H1 (cell line): ENCODE measurements at regions not wholly inside any gene's neighbourhood (a gene's known extent, or its start where the extent isn't known, plus 50 kb on each side); places are given as distances from the start of the nearest gene placed in this dataset.

Source experiments
- CTCF ChIA-PET: fragments of 300-600 bp; sonication (Branson Sonifier 250); formaldehyde crosslinking; loops from one replicate; lab custom pipeline; 2021; ENCODE audit not compliant: partially characterized antibody; lab: Charles Lee
- POLR2A ChIA-PET: fragments of 300-600 bp; sonication (Branson Sonifier 250); formaldehyde crosslinking; loops from one replicate; lab custom pipeline; 2021; ENCODE audit warnings: inconsistent platforms; ENCODE audit not compliant: partially characterized antibody; lab: Charles Lee
- DNase-seq, 2 experiments: peaks; one replicate each; pipeline versions ENCODE4 v3.0.0 to v3.0.0-alpha.2; 2010 to 2022; ENCODE audit warnings: low spot score in 2 of 2, low read depth in 1 of 2, mixed read lengths in 1 of 2
- FAIRE-seq: peaks from 2 replicates; lab custom pipeline; 2011; peaks lifted over from hg19 to GRCh38; lab: Jason Lieb, UNC
- H2AFZ ChIP-seq: 2 replicates; pipeline ENCODE4 v1.8.1; 2012; ENCODE audit warnings: low read length, inconsistent platforms
- H2AK5ac ChIP-seq: 2 replicates; pipeline ENCODE4 v1.6.1; 2013; ENCODE audit warnings: low read depth, low read length
- H2BK120ac ChIP-seq: replicated peaks from 2 replicates; pipeline ENCODE3; 2013; ENCODE audit warnings: low read depth, low read length, inconsistent platforms
- H2BK12ac ChIP-seq: 2 replicates; pipeline ENCODE4 v1.6.1; 2013; ENCODE audit warnings: low read depth, low read length
- H2BK15ac ChIP-seq: 2 replicates; pipeline ENCODE4 v1.6.1; 2013; ENCODE audit warnings: low read length
- H2BK20ac ChIP-seq: 2 replicates; pipeline ENCODE4 v1.6.1; 2013; ENCODE audit warnings: low read length
- H2BK5ac ChIP-seq: 2 replicates; pipeline ENCODE4 v1.6.1; 2013; ENCODE audit warnings: low read depth, low read length
- H3K14ac ChIP-seq: 2 replicates; pipeline ENCODE4 v1.6.1; 2013; ENCODE audit warnings: inconsistent platforms; ENCODE audit not compliant: insufficient read length
- H3K18ac ChIP-seq: 2 replicates; pipeline ENCODE4 v1.6.1; 2013; ENCODE audit warnings: low read length; ENCODE audit errors: extremely low read depth
- H3K23ac ChIP-seq: 2 replicates; pipeline ENCODE4 v1.6.1; 2013; ENCODE audit warnings: inconsistent platforms; ENCODE audit not compliant: insufficient read length
- H3K23me2 ChIP-seq: 2 replicates; pipeline ENCODE4 v1.6.1; 2013; ENCODE audit warnings: low read depth, low read length
- H3K27ac ChIP-seq: 2 replicates; pipeline ENCODE4 v1.6.1; 2011; ENCODE audit warnings: low read depth, low read length, inconsistent platforms
- H3K27me3 ChIP-seq, 4 experiments: replicated peaks in 1 of 4; 1 replicate in 1 of 4; 2 replicates in 3 of 4; pipeline versions ENCODE4 v1.6.1 to v1.8.1; 2011 to 2013; ENCODE audit warnings: low read length in 3 of 4, mild to moderate bottlenecking in 3 of 4, inconsistent platforms in 2 of 4, mixed read lengths in 2 of 4, moderate library complexity in 1 of 4; ENCODE audit not compliant: control insufficient read depth in 3 of 4, insufficient read depth in 3 of 4; ENCODE audit errors: extremely low read depth in 1 of 4
- H3K36me3 ChIP-seq, 4 experiments: 2 replicates each; pipeline versions ENCODE4 v1.6.1 to v1.8.1; 2011 to 2013; ENCODE audit warnings: mild to moderate bottlenecking in 4 of 4, low read length in 3 of 4, moderate library complexity in 2 of 4, control low read depth in 1 of 4, inconsistent platforms in 1 of 4; ENCODE audit not compliant: insufficient read depth in 4 of 4, control insufficient read depth in 2 of 4
- H3K4ac ChIP-seq: replicated peaks from 2 replicates; pipeline ENCODE3; 2013; ENCODE audit warnings: low read length, low read depth, mixed read lengths, inconsistent platforms; ENCODE audit not compliant: insufficient read length
- H3K4me1 ChIP-seq, 4 experiments: replicated peaks in 1 of 4; 1 replicate in 1 of 4; 2 replicates in 3 of 4; pipeline versions ENCODE4 v1.6.1 to v1.8.1; 2011 to 2013; ENCODE audit warnings: low read length in 3 of 4, inconsistent platforms in 2 of 4, mixed read lengths in 1 of 4; ENCODE audit not compliant: insufficient read depth in 4 of 4, control insufficient read depth in 3 of 4
- H3K4me2 ChIP-seq, 2 experiments: 2 replicates each; pipeline versions ENCODE4 v1.6.1 to v1.8.1; 2011 to 2013; ENCODE audit warnings: low read depth in 2 of 2, low read length in 2 of 2, control low read depth in 1 of 2, inconsistent platforms in 1 of 2, mild to moderate bottlenecking in 1 of 2; ENCODE audit not compliant: insufficient read depth in 1 of 2
- H3K4me3 ChIP-seq, 4 experiments: fragments of 200-600, 300-600 bp in 1 of 4; sonication (generic), shearing (Covaris generic), sonication (Bioruptor Twin) in 1 of 4; 2 replicates each; pipeline versions ENCODE4 v1.5.1 to v1.8.1; 2011 to 2016; ENCODE audit warnings: low read length in 4 of 4, low read depth in 3 of 4, control low read depth in 2 of 4, inconsistent platforms in 2 of 4, mild to moderate bottlenecking in 2 of 4, mixed read lengths in 1 of 4, moderate library complexity in 1 of 4; ENCODE audit not compliant: insufficient read depth in 2 of 4; ENCODE audit errors: extremely low read depth in 1 of 4
- H3K56ac ChIP-seq: replicated peaks from 2 replicates; pipeline ENCODE3; 2013; ENCODE audit warnings: low read depth, mild to moderate bottlenecking, mixed read lengths, low read length, inconsistent platforms; ENCODE audit not compliant: insufficient read length
- H3K79me1 ChIP-seq: 2 replicates; pipeline ENCODE4 v1.6.1; 2013; ENCODE audit warnings: low read depth, low read length, control low read depth
- H3K79me2 ChIP-seq, 2 experiments: 2 replicates each; pipeline versions ENCODE4 v1.6.1 to v1.8.1; 2012 to 2013; ENCODE audit warnings: low read length in 2 of 2, mild to moderate bottlenecking in 2 of 2, inconsistent platforms in 1 of 2; ENCODE audit not compliant: insufficient read depth in 2 of 2, control insufficient read depth in 1 of 2
- H3K9ac ChIP-seq, 4 experiments: replicated peaks in 1 of 4; 1 replicate in 1 of 4; 2 replicates in 3 of 4; pipeline versions ENCODE4 v1.6.1 to v1.8.1; 2011 to 2013; ENCODE audit warnings: low read depth in 3 of 4, low read length in 3 of 4, control low read depth in 2 of 4, mild to moderate bottlenecking in 2 of 4, moderate library complexity in 2 of 4, inconsistent platforms in 1 of 4; ENCODE audit errors: extremely low read depth in 1 of 4
- H3K9me3 ChIP-seq, 2 experiments: 2 replicates each; pipeline versions ENCODE4 v1.6.1 to v1.8.1; 2012 to 2013; ENCODE audit warnings: mild to moderate bottlenecking in 2 of 2, moderate library complexity in 2 of 2, control low read depth in 1 of 2, inconsistent platforms in 1 of 2, low read depth in 1 of 2, low read length in 1 of 2, mixed read lengths in 1 of 2; ENCODE audit not compliant: insufficient read depth in 2 of 2
- H4K20me1 ChIP-seq, 2 experiments: replicated peaks in 1 of 2; 2 replicates each; pipeline versions ENCODE3 to v1.8.1; 2011 to 2013; ENCODE audit warnings: inconsistent platforms in 2 of 2, low read length in 2 of 2, mild to moderate bottlenecking in 1 of 2; ENCODE audit not compliant: insufficient read depth in 2 of 2, control insufficient read depth in 1 of 2
- H4K5ac ChIP-seq: 2 replicates; pipeline ENCODE4 v1.6.1; 2013; ENCODE audit warnings: low read length, low read depth, mixed read lengths, inconsistent platforms; ENCODE audit not compliant: insufficient read length
- H4K8ac ChIP-seq: 2 replicates; pipeline ENCODE4 v1.8.0; 2013; ENCODE audit warnings: mild to moderate bottlenecking, moderate library complexity, low read length, inconsistent platforms; ENCODE audit not compliant: insufficient read depth; ENCODE audit errors: extremely low read depth
- H4K91ac ChIP-seq: replicated peaks from 2 replicates; pipeline ENCODE3; 2013; ENCODE audit warnings: low read length, mixed read lengths, inconsistent platforms; ENCODE audit not compliant: insufficient read length
- ATF2 ChIP-seq: IDR thresholded peaks from 2 replicates; pipeline ENCODE4 v1.6.1; 2012; ENCODE audit warnings: low read length, inconsistent platforms
- CEBPB ChIP-seq: IDR thresholded peaks from 2 replicates; pipeline ENCODE4 v1.6.1; 2012; ENCODE audit warnings: low read depth, low read length
- EGR1 ChIP-seq: IDR thresholded peaks from 2 replicates; pipeline ENCODE4 v1.6.1; 2011; ENCODE audit warnings: low read depth, low read length, borderline replicate concordance
- FOSL1 ChIP-seq: IDR thresholded peaks from 2 replicates; pipeline ENCODE4 v1.6.1; 2011; ENCODE audit warnings: mild to moderate bottlenecking, low read depth, low read length, moderate library complexity; ENCODE audit not compliant: insufficient read depth
- HDAC6 ChIP-seq: IDR thresholded peaks from one replicate; pipeline ENCODE4 v1.7.1; 2012; ENCODE audit warnings: low read depth, mild to moderate bottlenecking, inconsistent platforms, low read length, moderate library complexity
- KDM4A ChIP-seq: IDR thresholded peaks from one replicate; pipeline ENCODE4 v1.7.1; 2012; ENCODE audit warnings: low read depth, mild to moderate bottlenecking, moderate library complexity, low read length, inconsistent platforms; ENCODE audit not compliant: severe bottlenecking
- PHF8 ChIP-seq: fragments of 200-600 bp; sonication (generic); conservative IDR thresholded peaks from 2 replicates; pipeline ENCODE4 v1.7.1; 2012; ENCODE audit warnings: low read depth, mild to moderate bottlenecking, inconsistent platforms, low read length, moderate library complexity
- POU5F1 ChIP-seq: IDR thresholded peaks from 2 replicates; pipeline ENCODE4 v1.6.1; 2011; ENCODE audit warnings: low read depth, mild to moderate bottlenecking, low read length, moderate library complexity
- SAP30 ChIP-seq: fragments of 300-600 bp; sonication (generic); IDR thresholded peaks from 2 replicates; pipeline ENCODE4 v1.7.1; 2012; ENCODE audit warnings: low read length, moderate library complexity, mild to moderate bottlenecking, inconsistent platforms; ENCODE audit not compliant: insufficient read depth, insufficient replicate concordance
- SUZ12 ChIP-seq: fragments of 200-600 bp; sonication (generic); IDR thresholded peaks from 2 replicates; pipeline ENCODE4 v1.6.1; 2012; ENCODE audit warnings: mild to moderate bottlenecking, inconsistent platforms, low read length, moderate library complexity, mixed read lengths
- TAF1 ChIP-seq: IDR thresholded peaks from 2 replicates; pipeline ENCODE4 v1.6.1; 2011; ENCODE audit warnings: mild to moderate bottlenecking, low read depth, low read length
- TBP ChIP-seq: IDR thresholded peaks from 2 replicates; pipeline ENCODE4 v1.6.1; 2011; ENCODE audit warnings: low read depth, low read length, improper control_type of control experiment
- WGBS, 2 experiments: shearing (Covaris generic) in 1 of 2; methylation state at CpG; one replicate each; pipeline versions ENCODE4 v1.1.6 to v1.1.7; 2013 to 2015; ENCODE audit warnings: low lambda C conversion rate in 2 of 2, mixed read lengths in 2 of 2, inconsistent platforms in 1 of 2, low coverage in 1 of 2, missing lambda C conversion rate in 1 of 2; ENCODE audit not compliant: insufficient replicate concordance in 2 of 2, insufficient coverage in 1 of 2, insufficient read length in 1 of 2; ENCODE audit errors: extremely low coverage in 1 of 2, missing lambda C conversion rate in 1 of 2; 5-methylcytosine and 5-hydroxymethylcytosine counted together

- no peak overlapping the region for H2BK15ac ChIP-seq
- H2AFZ ChIP-seq = no peak overlapping the region
- no peaks in the 10 kb centered on the region for H3K27me3 ChIP-seq
- TF ChIP-seq SUZ12 (no peak), TBP (no peak), HDAC6 (no peak), PHF8 (no peak), TAF1 (no peak), KDM4A (no peak), CEBPB (no peak), ATF2 (no peak), FOSL1 (no peak), POU5F1 (no peak), SAP30 (no peak), EGR1 (no peak)
- no peaks in the 10 kb centered on the region for H3K36me3 ChIP-seq
- no peak overlapping the region for H3K4me2 ChIP-seq
- H3K56ac ChIP-seq = no peak overlapping the region
- H4K5ac ChIP-seq = no peak overlapping the region
- no peaks in the 10 kb centered on the region for H3K79me1 ChIP-seq
- no peak overlapping the region for H4K8ac ChIP-seq
- no peak overlapping the region for H3K9ac ChIP-seq
- POLR2A ChIA-PET = no interaction called here
- H3K23ac ChIP-seq = no peak overlapping the region
- no peak overlapping the region for H3K27ac ChIP-seq
- no peaks in the 10 kb centered on the region for H3K4me1 ChIP-seq
- no peak overlapping the region for H2BK120ac ChIP-seq
- H2BK5ac ChIP-seq = no peak overlapping the region
- H3K4ac ChIP-seq = no peak overlapping the region
- H4K20me1 ChIP-seq = no peaks in the 10 kb centered on the region
- H2BK12ac ChIP-seq = no peak overlapping the region
- CTCF ChIA-PET = no interaction called here
- H3K23me2 ChIP-seq = no peaks in the 10 kb centered on the region; the same call in 1 of the 2 replicates
- H3K4me3 ChIP-seq = no peak overlapping the region
- no peak overlapping the region for H2AK5ac ChIP-seq
- H3K79me2 ChIP-seq = no peaks in the 10 kb centered on the region
- H4K91ac ChIP-seq = no peak overlapping the region
- H3K18ac ChIP-seq = no peak overlapping the region
- no peaks in the 10 kb centered on the region for H3K9me3 ChIP-seq
- DNase-seq (no peak), FAIRE-seq (no peak)
- H2BK20ac ChIP-seq = no peak overlapping the region
- no peak overlapping the region for H3K14ac ChIP-seq
- 87% methylated on average over 3 of the region's 3 CpGs; no CpG with 5 or more reads in 1 of the 2 experiments for WGBS, 2 experiments
These were observed 210.0 kb upstream of the IGFBP7 start for GRCh38 chr4:57320217-57320616.
